A673 (cell line): ENCODE measurements at regions not wholly inside any gene's neighbourhood (a gene's known extent, or its start where the extent isn't known, plus 50 kb on each side); places are given as distances from the start of the nearest gene placed in this dataset.
A peak's percentile ranks its signal among the peaks of the same experiment; 100 is the strongest.

Experiments
- BruUV-seq: library from RNA; stranded (reverse); fragments of 400-500 nt; replicated peaks from 2 replicates; lab custom pipeline; 2021; lab: Mats Ljungman, UMichigan
- CTCF ChIA-PET: fragments of 300-600 bp; sonication (Branson Sonifier 250); formaldehyde crosslinking; loops from one replicate; lab custom pipeline; 2022; ENCODE audit warnings: antibody characterized with exemption; lab: Charles Lee
- POLR2A ChIA-PET: fragments of 300-600 bp; sonication (Branson Sonifier 250); formaldehyde crosslinking; loops from one replicate; lab custom pipeline; 2022; ENCODE audit warnings: antibody characterized with exemption; ENCODE audit not compliant: low non-redundant PET; lab: Charles Lee
- DNase-seq: peaks from one replicate; pipeline ENCODE4 v3.0.0-alpha.2; 2015; ENCODE audit warnings: low spot score
- H3K27ac ChIP-seq: fragments of 200-600 bp; sonication (generic); 2 replicates; pipeline ENCODE4 v1.5.1; 2016; ENCODE audit warnings: mixed run types, low read depth, mild to moderate bottlenecking, mixed read lengths, antibody characterized with exemption, low read length; ENCODE audit not compliant: poor library complexity, severe bottlenecking
- H3K27me3 ChIP-seq: fragments of 200-600 bp; sonication (generic); replicated peaks from 2 replicates; pipeline ENCODE4 v1.6.1; 2017; ENCODE audit warnings: mixed run types, low read depth, mild to moderate bottlenecking, mixed read lengths, antibody characterized with exemption, low read length; ENCODE audit not compliant: insufficient read depth, poor library complexity
- H3K36me3 ChIP-seq: fragments of 200-600 bp; sonication (generic); 2 replicates; pipeline ENCODE4 v1.6.1; 2016; ENCODE audit warnings: mixed run types, mild to moderate bottlenecking, mixed read lengths, antibody characterized with exemption, low read length; ENCODE audit not compliant: insufficient read depth, poor library complexity, severe bottlenecking
- H3K4me1 ChIP-seq: fragments of 200-600 bp; sonication (generic); 2 replicates; pipeline ENCODE4 v1.6.1; 2017; ENCODE audit warnings: mixed run types, mild to moderate bottlenecking, mixed read lengths, antibody characterized with exemption, low read length; ENCODE audit not compliant: insufficient read depth, poor library complexity, severe bottlenecking
- H3K4me3 ChIP-seq: fragments of 200-600 bp; sonication (generic); 2 replicates; pipeline ENCODE4 v1.5.1; 2016; ENCODE audit warnings: low read depth, mixed run types, mild to moderate bottlenecking, mixed read lengths, low read length; ENCODE audit not compliant: poor library complexity, severe bottlenecking
- H3K9me3 ChIP-seq: fragments of 200-600 bp; sonication (generic); 2 replicates; pipeline ENCODE4 v1.6.1; 2016; ENCODE audit warnings: mixed run types, low read depth, mild to moderate bottlenecking, mixed read lengths, antibody characterized with exemption, low read length; ENCODE audit not compliant: poor library complexity, severe bottlenecking
- CTCF ChIP-seq: fragments of 300-800, 200-600 bp; sonication (generic); conservative IDR thresholded peaks from 2 replicates; pipeline ENCODE4 v1.5.1; 2017; ENCODE audit warnings: low read depth, mild to moderate bottlenecking, antibody characterized with exemption, low read length, moderate library complexity, mixed read lengths
- EZH2 ChIP-seq: fragments of 200-600 bp; sonication (generic); IDR thresholded peaks from 2 replicates; pipeline ENCODE4 v1.6.1; 2017; ENCODE audit warnings: borderline replicate concordance, low read depth, mild to moderate bottlenecking, mixed read lengths, antibody characterized with exemption, low read length; ENCODE audit not compliant: poor library complexity, severe bottlenecking
- intact Hi-C: fragments of 100-400 bp; cut with micrococcal nuclease; formaldehyde crosslinking; loops from one replicate; pipeline ENCODE4 v1.10.0; 2022; ENCODE audit not compliant: unreplicated experiment

DNA sequence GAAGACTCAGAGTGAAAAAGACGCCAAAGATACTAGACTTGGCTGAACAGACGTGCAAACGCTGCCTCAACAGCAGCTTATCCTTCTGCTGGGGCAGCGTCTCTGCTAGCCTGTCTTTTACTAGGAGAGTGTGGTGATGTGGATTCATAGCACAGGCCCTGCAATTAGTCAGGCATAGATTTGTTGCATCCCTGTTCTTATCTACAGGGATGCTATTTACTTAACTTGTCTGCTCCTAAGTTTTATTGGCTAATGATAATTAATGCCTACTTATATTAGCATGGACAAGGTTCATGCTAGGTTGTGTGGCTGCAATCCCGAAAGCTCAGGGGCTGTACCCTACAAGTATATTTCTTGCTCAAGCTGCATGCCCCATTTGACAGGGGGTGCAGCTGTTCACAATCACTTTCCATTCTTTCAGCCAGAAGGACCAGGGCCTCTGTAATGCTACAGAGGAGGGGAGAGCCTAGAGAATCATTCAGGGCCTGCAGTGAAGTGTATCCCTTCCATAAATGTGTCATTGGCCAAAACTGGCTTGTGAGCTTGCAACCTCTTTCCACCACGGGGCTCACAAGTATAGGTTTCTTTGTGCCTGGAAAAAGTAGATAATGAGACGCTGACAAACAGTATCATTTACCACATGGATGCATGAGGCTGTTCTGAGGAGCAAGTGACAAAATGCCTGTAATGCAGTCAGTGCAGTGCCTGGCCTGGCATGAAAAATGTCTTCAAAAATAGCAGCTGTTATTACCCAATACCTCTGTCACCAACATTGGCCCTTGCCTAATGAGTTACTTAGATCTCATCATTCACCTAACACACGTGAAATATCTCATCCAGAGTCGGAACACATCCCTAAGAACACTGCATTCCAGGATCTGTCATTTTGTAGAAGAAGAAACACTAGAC is 685.8 kb upstream of the API5 start:
- TF ChIP-seq CTCF (no peak), EZH2 (no peak)
- Histone ChIP-seq H3K9me3 (no peaks in the 10 kb centered on the region), H3K4me3 (no peak overlapping the region), H3K27ac (no peak overlapping the region), H3K27me3 (no peaks in the 10 kb centered on the region), H3K4me1 (no peaks in the 10 kb centered on the region), H3K36me3 (no peaks in the 10 kb centered on the region)
- POLR2A ChIA-PET, result no interaction called here
- BruUV-seq, result no TSS peak
- intact Hi-C loops, result no loop called here
- DNase-seq, result no peak
- CTCF ChIA-PET, result no interaction called here

DNA sequence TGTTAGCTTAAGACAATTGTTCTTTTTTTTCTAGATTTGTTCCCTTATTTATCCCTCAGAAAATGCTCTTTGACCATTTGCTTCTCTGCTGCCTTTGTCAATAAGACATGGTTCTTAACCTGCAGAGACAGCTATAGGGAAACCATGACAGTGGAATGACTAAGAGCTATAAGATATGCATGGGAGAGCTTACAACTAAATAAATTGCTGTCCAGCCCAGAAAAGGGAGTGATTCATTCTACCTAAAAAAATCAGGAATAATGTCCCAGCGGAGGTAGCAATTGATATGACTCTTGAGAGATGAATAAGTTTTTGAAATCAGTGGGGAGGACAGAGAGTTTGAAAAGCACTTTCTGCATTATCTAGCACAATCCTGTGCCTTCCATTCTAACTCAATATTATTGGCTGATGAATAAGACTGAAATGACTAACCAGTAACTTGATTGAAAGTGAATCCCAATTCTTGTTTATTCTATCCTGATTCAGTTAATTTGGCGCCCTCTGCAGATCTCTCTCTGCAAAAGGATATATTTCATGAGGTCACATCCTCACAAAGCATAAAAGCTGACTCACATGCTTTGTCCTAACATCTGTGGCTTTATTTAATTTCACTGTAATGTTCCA is 680.5 kb upstream of the API5 start:
- BruUV-seq, result no TSS peak
- peak; percentile 84 for DNase-seq
- no peaks in the 10 kb centered on the region for H3K4me1 ChIP-seq
- TF ChIP-seq CTCF, result peak; percentile 86
- no peak for TF ChIP-seq EZH2
- intact Hi-C loops, result loop anchor here (5.0 to 10.0 kb wide), 3 partner anchors 513 to 1137 kb away; no protein-coding TSS in a partner anchor
- H3K27ac ChIP-seq, result no peak overlapping the region
- H3K9me3 ChIP-seq, result no peaks in the 10 kb centered on the region
- H3K4me3 ChIP-seq, result no peak overlapping the region
- H3K36me3 ChIP-seq, result no peaks in the 10 kb centered on the region
- POLR2A ChIA-PET, result interaction anchor here (0.8 kb wide), 1 partner anchor 18 kb away, joined by 3 read pairs; no protein-coding TSS in a partner anchor
- H3K27me3 ChIP-seq, result no peaks in the 10 kb centered on the region
- CTCF ChIA-PET, result interaction anchor here (0.5 to 1.0 kb wide), 3 partner anchors 99 to 647 kb away, joined by 3 to 12 read pairs (median 4); no protein-coding TSS in a partner anchor

DNA sequence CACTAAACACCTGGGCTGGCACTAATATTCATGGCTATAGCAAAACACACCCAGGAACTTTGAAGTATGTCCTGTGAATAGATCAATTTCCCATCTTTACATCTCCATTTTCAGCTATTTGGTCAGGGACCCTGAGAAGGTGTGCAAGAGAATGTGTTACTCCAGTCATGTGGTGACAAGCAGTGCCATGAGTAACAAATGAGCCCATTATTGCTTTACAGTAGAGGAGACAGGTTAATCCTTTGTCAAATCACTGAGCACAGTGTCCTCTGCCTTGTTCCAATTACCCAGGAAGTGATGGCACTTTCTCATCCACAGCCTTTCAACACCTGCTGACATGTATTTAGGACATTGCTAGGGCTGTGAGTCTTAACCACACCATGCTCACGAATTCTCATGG is 664.8 kb upstream of the API5 start:
- BruUV-seq, result no TSS peak
- ChIA-PET CTCF (no interaction called here), POLR2A (interaction anchor here (0.6 kb wide), 1 partner anchor 1083 kb away, joined by 3 read pairs; no protein-coding TSS in a partner anchor)
- Histone ChIP-seq H3K27ac (no peak overlapping the region), H3K4me1 (no peaks in the 10 kb centered on the region), H3K27me3 (no peaks in the 10 kb centered on the region), H3K36me3 (no peaks in the 10 kb centered on the region), H3K4me3 (no peak overlapping the region), H3K9me3 (no peaks in the 10 kb centered on the region)
- DNase-seq, result no peak
- no peak for TF ChIP-seq EZH2
- no peak for TF ChIP-seq CTCF
- intact Hi-C loops, result no loop called here
